Neural progenitor cell (in vitro differentiated cells): ENCODE measurements at regions not wholly inside any gene's neighbourhood (a gene's known extent, or its start where the extent isn't known, plus 50 kb on each side); places are given as distances from the start of the nearest gene placed in this dataset.

Source experiments
- EZH2 ChIP-seq: fragments of 200-600 bp; sonication (generic); IDR thresholded peaks from 2 replicates; pipeline ENCODE4 v1.6.1; 2017; ENCODE audit warnings: antibody characterized with exemption, mild to moderate bottlenecking, moderate library complexity
- EZH2phosphoT487 ChIP-seq: fragments of 200-600 bp; sonication (generic); IDR thresholded peaks from 2 replicates; pipeline ENCODE4 v1.6.1; 2017; ENCODE audit warnings: antibody characterized with exemption

GRCh38 chr17:53314521-53314920 is 508.2 kb upstream of the KIF2B start:
- no peak for TF ChIP-seq EZH2
- TF ChIP-seq EZH2phosphoT487 = no peak
